HG02678 (cell line): ENCODE measurements at regions not wholly inside any gene's neighbourhood (a gene's known extent, or its start where the extent isn't known, plus 50 kb on each side); places are given as distances from the start of the nearest gene placed in this dataset.
A peak's percentile ranks its signal among the peaks of the same experiment; 100 is the strongest.

Experiments used
- ATAC-seq: cut with Tn5 transposase; IDR thresholded peaks from one replicate; pipeline ENCODE4 v1.9.1; 2021; ENCODE audit warnings: mild to moderate bottlenecking, moderate library complexity; ENCODE audit not compliant: unreplicated experiment

GRCh38 chr20:6576726-6577125 lies 190.8 kb upstream of the BMP2 start:
- no peak for ATAC-seq

GRCh38 chr20:6575912-6576401 lies 191.5 kb upstream of the BMP2 start:
- peak; percentile 86 for ATAC-seq

GRCh38 chr20:6566821-6567220 lies 200.7 kb upstream of the BMP2 start:
- no peak for ATAC-seq

GRCh38 chr20:6562111-6562510 lies 205.4 kb upstream of the BMP2 start:
- no peak for ATAC-seq

GRCh38 chr20:6560978-6561377 lies 206.5 kb upstream of the BMP2 start:
- ATAC-seq: no peak

- ATAC-seq: no peak
These were observed 207.7 kb upstream of the BMP2 start for GRCh38 chr20:6559791-6560190.

- no peak for ATAC-seq
These were observed 209.1 kb upstream of the BMP2 start for GRCh38 chr20:6558341-6558740.

GRCh38 chr20:6533761-6534479 lies 233.6 kb upstream of the BMP2 start:
- no peak for ATAC-seq

- no peak for ATAC-seq
These were observed 234.1 kb upstream of the BMP2 start for GRCh38 chr20:6533351-6533750.

GRCh38 chr20:6530779-6531315 lies 236.6 kb upstream of the BMP2 start:
- no peak for ATAC-seq

- ATAC-seq: no peak
These were observed 237.2 kb upstream of the BMP2 start for GRCh38 chr20:6530254-6530653.

- no peak for ATAC-seq
These were observed 241.8 kb upstream of the BMP2 start for GRCh38 chr20:6525447-6526303.

GRCh38 chr20:6524305-6524704 lies 243.2 kb upstream of the BMP2 start:
- ATAC-seq: no peak

- no peak for ATAC-seq
These were observed 247.9 kb upstream of the BMP2 start for GRCh38 chr20:6519556-6519955.

GRCh38 chr20:6515261-6515660 lies 252.2 kb upstream of the BMP2 start:
- ATAC-seq: no peak

- ATAC-seq: no peak
These were observed 253.9 kb upstream of the BMP2 start for GRCh38 chr20:6513599-6513998.

- no peak for ATAC-seq
These were observed 258.1 kb upstream of the BMP2 start for GRCh38 chr20:6509374-6509773.

- ATAC-seq: no peak
These were observed 260.6 kb upstream of the BMP2 start for GRCh38 chr20:6506906-6507305.

GRCh38 chr20:6504826-6505225 lies 262.7 kb upstream of the BMP2 start:
- ATAC-seq: no peak

- no peak for ATAC-seq
These were observed 263.3 kb upstream of the BMP2 start for GRCh38 chr20:6504179-6504578.

GRCh38 chr20:6502999-6503398 lies 264.5 kb upstream of the BMP2 start:
- ATAC-seq: no peak

GRCh38 chr20:6502219-6502618 lies 265.3 kb upstream of the BMP2 start:
- ATAC-seq: no peak
